Calu3 (cell line): ENCODE measurements at regions not wholly inside any gene's neighbourhood (a gene's known extent, or its start where the extent isn't known, plus 50 kb on each side); places are given as distances from the start of the nearest gene placed in this dataset.
"Not testable (repeated sequence)": the region's sequence is repeated elsewhere in the genome, so short reads cannot be mapped to it uniquely, and the experiment has no call there.

Experiments
- BruUV-seq: library from RNA; stranded (reverse); fragments of 400-500 nt; replicated peaks from 2 replicates; lab custom pipeline; 2021; lab: Mats Ljungman, UMichigan
- CTCF ChIA-PET: fragments of 300-600 bp; sonication (Branson Sonifier 250); formaldehyde crosslinking; loops from one replicate; lab custom pipeline; 2022; ENCODE audit warnings: antibody characterized with exemption; lab: Charles Lee
- DNase-seq: peaks from one replicate; pipeline ENCODE4 v3.0.0; 2022
- H3K27ac Mint-ChIP-seq: one replicate; pipeline ENCODE4 v1.8.0; 2022; ENCODE audit warnings: mixed read lengths; ENCODE audit not compliant: unreplicated experiment
- H3K27me3 Mint-ChIP-seq: one replicate; pipeline ENCODE4 v1.8.0; 2022; ENCODE audit warnings: mixed read lengths; ENCODE audit not compliant: unreplicated experiment
- H3K36me3 Mint-ChIP-seq: one replicate; pipeline ENCODE4 v1.8.0; 2022; ENCODE audit warnings: mild to moderate bottlenecking, moderate library complexity, mixed read lengths; ENCODE audit not compliant: insufficient read depth, unreplicated experiment
- H3K4me1 Mint-ChIP-seq: one replicate; pipeline ENCODE4 v1.8.0; 2022; ENCODE audit warnings: mild to moderate bottlenecking, low read depth, mixed read lengths; ENCODE audit not compliant: unreplicated experiment
- H3K4me3 Mint-ChIP-seq: one replicate; pipeline ENCODE4 v1.8.0; 2022; ENCODE audit warnings: mild to moderate bottlenecking, low read depth, moderate library complexity, mixed read lengths; ENCODE audit not compliant: unreplicated experiment
- H3K9me3 Mint-ChIP-seq: one replicate; pipeline ENCODE4 v1.8.0; 2022; ENCODE audit warnings: low read depth, mixed read lengths; ENCODE audit not compliant: unreplicated experiment
- intact Hi-C: fragments of 100-400 bp; cut with micrococcal nuclease; formaldehyde crosslinking; loops from one replicate; pipeline ENCODE4 v1.10.0; 2022; ENCODE audit not compliant: unreplicated experiment
- TF ChIP-seq, protein P1 (sequence below): fragments of 200-600 bp; IDR thresholded peaks from one replicate; pipeline ENCODE4 v1.8.0; 2022; ENCODE audit warnings: antibody characterized with exemption; ENCODE audit not compliant: unreplicated experiment

DNA sequence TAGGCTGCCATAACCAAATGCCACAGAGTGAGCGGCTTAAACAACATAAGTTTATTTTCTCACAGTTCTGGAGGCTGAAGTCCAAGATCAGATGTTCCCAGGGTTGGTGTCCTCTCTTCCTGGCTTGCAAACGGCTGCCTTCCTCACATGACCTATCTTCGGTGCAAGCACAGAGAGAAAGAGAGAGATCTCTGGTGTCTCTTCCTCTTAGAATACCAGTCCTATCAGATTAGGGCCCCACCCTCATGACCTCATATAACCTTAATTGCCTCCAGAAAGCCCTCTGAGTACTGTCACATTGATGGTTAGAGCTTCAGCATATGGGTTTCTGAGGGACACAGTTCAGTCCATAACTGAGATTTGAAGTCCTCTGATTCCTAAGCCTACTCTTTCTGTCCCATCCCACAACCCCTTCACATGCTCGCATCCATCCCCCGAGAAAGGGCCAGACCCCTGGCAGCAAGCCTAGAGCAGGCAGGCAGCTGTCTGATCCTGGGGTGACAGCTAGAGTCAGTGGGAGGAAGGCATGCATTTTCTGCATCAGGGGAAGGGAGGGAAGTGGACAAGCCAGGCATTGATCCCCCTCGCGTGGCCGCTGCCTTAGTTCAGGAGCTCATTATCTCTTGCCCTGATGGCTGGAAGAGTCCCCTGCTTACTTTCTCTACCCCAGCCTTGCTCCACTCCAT lies 114.1 kb downstream of the FAR1 start:
- Mint-ChIP-seq H3K9me3 (no peaks in the 10 kb centered on the region), H3K36me3 (no peaks in the 10 kb centered on the region), H3K4me1 (no peaks in the 10 kb centered on the region), H3K27me3 (peaks cover 46% of the 10 kb centered on the region), H3K27ac (no peak overlapping the region), H3K4me3 (no peak overlapping the region)
- intact Hi-C loops = no loop called here
- CTCF ChIA-PET = no interaction called here
- DNase-seq = no peak
- TF ChIP-seq, protein P1, sequence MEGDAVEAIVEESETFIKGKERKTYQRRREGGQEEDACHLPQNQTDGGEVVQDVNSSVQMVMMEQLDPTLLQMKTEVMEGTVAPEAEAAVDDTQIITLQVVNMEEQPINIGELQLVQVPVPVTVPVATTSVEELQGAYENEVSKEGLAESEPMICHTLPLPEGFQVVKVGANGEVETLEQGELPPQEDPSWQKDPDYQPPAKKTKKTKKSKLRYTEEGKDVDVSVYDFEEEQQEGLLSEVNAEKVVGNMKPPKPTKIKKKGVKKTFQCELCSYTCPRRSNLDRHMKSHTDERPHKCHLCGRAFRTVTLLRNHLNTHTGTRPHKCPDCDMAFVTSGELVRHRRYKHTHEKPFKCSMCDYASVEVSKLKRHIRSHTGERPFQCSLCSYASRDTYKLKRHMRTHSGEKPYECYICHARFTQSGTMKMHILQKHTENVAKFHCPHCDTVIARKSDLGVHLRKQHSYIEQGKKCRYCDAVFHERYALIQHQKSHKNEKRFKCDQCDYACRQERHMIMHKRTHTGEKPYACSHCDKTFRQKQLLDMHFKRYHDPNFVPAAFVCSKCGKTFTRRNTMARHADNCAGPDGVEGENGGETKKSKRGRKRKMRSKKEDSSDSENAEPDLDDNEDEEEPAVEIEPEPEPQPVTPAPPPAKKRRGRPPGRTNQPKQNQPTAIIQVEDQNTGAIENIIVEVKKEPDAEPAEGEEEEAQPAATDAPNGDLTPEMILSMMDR = no peak
- BruUV-seq = no TSS peak

DNA sequence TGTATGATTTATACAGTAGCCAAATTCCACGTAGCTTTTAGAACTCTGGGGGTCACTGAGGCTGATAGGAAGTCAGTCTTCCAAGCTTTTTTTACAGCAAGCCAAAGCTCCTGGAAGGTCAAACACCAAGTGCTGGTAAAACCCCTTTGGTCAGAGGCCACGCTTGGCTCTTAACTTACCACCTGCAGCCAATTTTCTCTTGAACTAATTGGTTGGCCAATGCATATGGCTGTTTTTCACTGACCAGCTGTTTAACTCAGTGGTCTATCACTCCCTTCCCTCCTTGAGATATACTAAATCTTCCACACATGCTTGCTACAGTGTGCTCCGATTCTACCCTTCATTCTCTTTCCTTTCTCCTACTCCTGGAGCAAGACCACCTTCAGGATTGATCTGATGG lies 116.0 kb downstream of the FAR1 start:
- Mint-ChIP-seq H3K27ac (no peak overlapping the region), H3K36me3 (no peaks in the 10 kb centered on the region), H3K9me3 (no peaks in the 10 kb centered on the region), H3K4me3 (no peak overlapping the region), H3K4me1 (no peaks in the 10 kb centered on the region), H3K27me3 (peaks cover 27% of the 10 kb centered on the region)
- CTCF ChIA-PET = no interaction called here
- intact Hi-C loops = no loop called here
- no TSS peak for BruUV-seq
- DNase-seq = no peak
- TF ChIP-seq, protein P1 = no peak

- Mint-ChIP-seq H3K27me3 (peaks cover 24% of the 10 kb centered on the region), H3K27ac (no peak overlapping the region), H3K4me1 (no peaks in the 10 kb centered on the region), H3K9me3 (no peaks in the 10 kb centered on the region), H3K4me3 (no peak overlapping the region), H3K36me3 (no peaks in the 10 kb centered on the region)
- TF ChIP-seq, protein P1 = no peak
- no TSS peak for BruUV-seq
- intact Hi-C loops = no loop called here
- no peak for DNase-seq
- CTCF ChIA-PET = no interaction called here
These were observed 116.4 kb downstream of the FAR1 start for GRCh38 chr11:13784855-13785254.

GRCh38 chr11:13786688-13787087 lies 118.2 kb downstream of the FAR1 start:
- no peaks in the 10 kb centered on the region for H3K9me3 Mint-ChIP-seq
- H3K4me3 Mint-ChIP-seq = no peak overlapping the region
- DNase-seq = no peak
- H3K36me3 Mint-ChIP-seq = no peaks in the 10 kb centered on the region
- H3K27me3 Mint-ChIP-seq = peaks cover 24% of the 10 kb centered on the region
- intact Hi-C loops = no loop called here
- no peak overlapping the region for H3K27ac Mint-ChIP-seq
- CTCF ChIA-PET = no interaction called here
- TF ChIP-seq, protein P1 = no peak
- H3K4me1 Mint-ChIP-seq = no peaks in the 10 kb centered on the region
- BruUV-seq = no TSS peak

- intact Hi-C loops, BruUV-seq, DNase-seq: not testable (repeated sequence)
These were observed 129.1 kb downstream of the FAR1 start for GRCh38 chr11:13797616-13798015.

More at GRCh38 chr11:13797616-13798015, 129.1 kb downstream of the FAR1 start:
- H3K27me3 Mint-ChIP-seq, H3K9me3 Mint-ChIP-seq, CTCF ChIA-PET, H3K4me1 Mint-ChIP-seq, H3K36me3 Mint-ChIP-seq, H3K4me3 Mint-ChIP-seq, H3K27ac Mint-ChIP-seq: not testable (repeated sequence)
